ENCODE measurements at regions not wholly inside any gene's neighbourhood (a gene's known extent, or its start where the extent isn't known, plus 50 kb on each side); places are given as distances from the start of the nearest gene placed in this dataset.

GRCh38 chr10:31204090-31204489, 114.9 kb upstream of the ZEB1 start:
- intact Hi-C loops (cut with micrococcal nuclease) (no loop called here), dilution Hi-C loops (cut with MboI; ENCODE audit: extremely low pct_ligation_motif_present, low sequenced_read_pairs) (no loop called here)
- BruUV-seq (replicated peaks) = no TSS peak
- H3K79me2 ChIP-seq (ENCODE audit: control insufficient read depth, insufficient read depth, low read length) = no peaks in the 10 kb centered on the region
- H3K4me2 ChIP-seq (ENCODE audit: insufficient read depth, low read length) = no peak overlapping the region
- H2AFZ ChIP-seq (ENCODE audit: low read depth, low read length) = no peak overlapping the region
- POLR2A ChIA-PET = no interaction called here
- H3K36me3 ChIP-seq (ENCODE audit: control insufficient read depth in 2 of 2, extremely low read depth in 1 of 2, insufficient read depth in 2 of 2, low read length in 2 of 2) = no peaks in the 10 kb centered on the region
- H3K4me1 ChIP-seq (ENCODE audit: control insufficient read depth, extremely low read depth, insufficient read depth, low read length) = no peaks in the 10 kb centered on the region
- TF ChIP-seq EZH2 (IDR thresholded peaks at IDR 0.05; ENCODE audit: borderline replicate concordance, low read depth, low read length, severe bottlenecking) (no peak), MYC (IDR thresholded peaks at IDR 0.05; ENCODE audit: low read depth, low read length) (no peak), POLR2AphosphoS5 (IDR thresholded peaks at IDR 0.05; ENCODE audit: insufficient read depth, low read depth, low read length) (no peak), CTCF (IDR thresholded peaks at IDR 0.05; ENCODE audit: extremely low read depth in 1 of 2, insufficient read depth in 1 of 2, low read depth in 1 of 2, low read length in 2 of 2) (no peak), MAX (IDR thresholded peaks at IDR 0.05; ENCODE audit: insufficient read depth, insufficient read length) (no peak), GATA2 (IDR thresholded peaks at IDR 0.05; ENCODE audit: insufficient read depth, insufficient read length, low read depth, low read length) (no peak), JUN (IDR thresholded peaks at IDR 0.05; ENCODE audit: borderline replicate concordance, insufficient read depth, insufficient read length, low read depth) (no peak), POLR2A (IDR thresholded peaks at IDR 0.05; ENCODE audit: low read depth, low read length) (no peak), FOS (IDR thresholded peaks at IDR 0.05; ENCODE audit: borderline replicate concordance, insufficient read depth, low read length) (no peak)
- no peak for FAIRE-seq
- no peaks in the 10 kb centered on the region for H3K9me3 ChIP-seq (replicated peaks; ENCODE audit: control insufficient read depth, insufficient read depth, low read length)
- CTCF ChIA-PET = interaction anchor here (1.3 kb wide), 1 partner anchor 14 kb away, joined by 3 read pairs; no protein-coding TSS in a partner anchor
- H3K4me3 ChIP-seq (replicated peaks in 1 of 3; ENCODE audit: insufficient read depth in 1 of 3, low read depth in 1 of 3, low read length in 3 of 3) = no peak overlapping the region
- no peak overlapping the region for H3K9ac ChIP-seq (replicated peaks; ENCODE audit: extremely low read depth, insufficient read depth, low read length)
- H4K20me1 ChIP-seq (replicated peaks; ENCODE audit: control insufficient read depth, extremely low read depth, insufficient read depth, low read length) = no peaks in the 10 kb centered on the region
- H3K27me3 ChIP-seq (ENCODE audit: control insufficient read depth in 2 of 2, insufficient read depth in 2 of 2, low read length in 2 of 2) = no peaks in the 10 kb centered on the region
- DNase-seq (ENCODE audit: low read depth, low spot score) = no peak
- no peaks in the 10 kb centered on the region for H3K9me1 ChIP-seq (replicated peaks; ENCODE audit: control insufficient read depth, extremely low read depth, insufficient read depth, low read length)
- H3K27ac ChIP-seq (ENCODE audit: insufficient read depth, low read depth, low read length) = no peak overlapping the region
